ENCODE measurements at regions not wholly inside any gene's neighbourhood (a gene's known extent, or its start where the extent isn't known, plus 50 kb on each side); places are given as distances from the start of the nearest gene placed in this dataset.

DNA sequence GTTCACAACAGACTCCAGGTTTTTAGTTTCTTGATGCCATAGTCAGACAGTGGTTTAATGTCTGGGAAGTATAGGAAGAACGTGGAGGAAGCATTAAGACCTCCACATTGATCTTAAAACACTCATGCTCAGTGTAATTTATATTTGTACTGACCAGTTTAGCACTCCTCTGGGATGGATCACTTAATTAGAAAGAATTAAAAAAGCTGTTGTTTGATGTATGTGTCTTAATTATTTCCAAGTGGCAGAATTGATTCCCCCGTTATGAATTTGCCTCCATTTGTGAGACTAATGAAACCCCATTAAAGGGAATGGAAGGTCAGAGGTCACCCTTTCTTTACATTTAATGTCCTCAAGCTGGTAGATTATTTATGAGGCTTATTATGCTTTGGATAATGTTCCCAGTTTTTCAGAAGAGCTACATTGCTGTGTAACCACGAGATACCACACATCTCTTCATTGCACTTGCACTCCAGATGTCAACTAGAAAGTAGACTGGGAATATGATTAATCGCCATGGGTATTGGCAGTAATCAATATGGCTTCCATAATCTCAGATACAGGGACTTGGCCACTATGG is 270.0 kb upstream of the JAG1 start:
- SMC1A ChIA-PET (ENCODE audit: uncharacterized antibody, unreplicated experiment), result interaction anchor here (1.0 kb wide), 1 partner anchor 255 kb away, joined by 3 read pairs; no protein-coding TSS in a partner anchor
- Histone ChIP-seq H4K20me1 (ENCODE audit: control insufficient read depth, insufficient read depth) (no peaks in the 10 kb centered on the region), H3K4me1 (ENCODE audit: control insufficient read depth, insufficient read depth, low read length) (peaks cover 9% of the 10 kb centered on the region), H2AFZ (ENCODE audit: control insufficient read depth, low read depth, low read length) (no peak overlapping the region), H3K27me3 (replicated peaks in 1 of 2; ENCODE audit: control insufficient read depth in 2 of 2, insufficient read depth in 2 of 2, low read length in 1 of 2) (no peaks in the 10 kb centered on the region), H3K9me3 (replicated peaks; ENCODE audit: control insufficient read depth, insufficient read depth, low read length) (no peaks in the 10 kb centered on the region), H3K9ac (ENCODE audit: control insufficient read depth, insufficient read depth, low read length) (no peak overlapping the region), H3K4me2 (ENCODE audit: control insufficient read depth, insufficient read depth) (no peak overlapping the region), H3K27ac (ENCODE audit: control insufficient read depth, insufficient read depth) (no peak overlapping the region), H3K79me2 (ENCODE audit: control insufficient read depth, insufficient read depth, low read length) (no peaks in the 10 kb centered on the region), H3K36me3 (ENCODE audit: control insufficient read depth in 2 of 2, insufficient read depth in 2 of 2, low read length in 1 of 2) (no peaks in the 10 kb centered on the region), H3K4me3 (no peak overlapping the region)
- POLR2A ChIA-PET, result no interaction called here
- FAIRE-seq (no peak), DNase-seq (ENCODE audit: low read depth, low spot score) (no peak), ATAC-seq (no peak)
- CTCF ChIA-PET, result interaction anchor here (1.5 kb wide), 1 partner anchor 272 kb away, joined by 3 read pairs; no protein-coding TSS in a partner anchor
- TF ChIP-seq RFX5 (IDR thresholded peaks at IDR 0.05; ENCODE audit: low read depth, low read length) (no peak), IRF5 (IDR thresholded peaks at IDR 0.05; ENCODE audit: borderline replicate concordance) (no peak), ZNF622 (IDR thresholded peaks at IDR 0.05) (no peak)
- WGBS (ENCODE audit: insufficient coverage, insufficient replicate concordance, low lambda C conversion rate, missing lambda C conversion rate), result 23% methylated on average over 4 of the region's 4 CpGs
- in situ Hi-C loops (cut with MboI) (no loop called here), intact Hi-C loops (cut with micrococcal nuclease; ENCODE audit: unreplicated experiment) (no loop called here)
- RAD21 ChIA-PET (ENCODE audit: unreplicated experiment), result interaction anchor here (1.0 kb wide), 1 partner anchor 111 kb away, joined by 3 read pairs; no protein-coding TSS in a partner anchor
- BruUV-seq (replicated peaks), result no TSS peak

- H3K9me3 ChIP-seq (replicated peaks; ENCODE audit: control insufficient read depth, insufficient read depth, low read length), result no peaks in the 10 kb centered on the region
- H3K27ac ChIP-seq (ENCODE audit: control insufficient read depth, insufficient read depth), result no peak overlapping the region
- no peak overlapping the region for H2AFZ ChIP-seq (ENCODE audit: control insufficient read depth, low read depth, low read length)
- no peak overlapping the region for H3K4me2 ChIP-seq (ENCODE audit: control insufficient read depth, insufficient read depth)
- ChIA-PET SMC1A (ENCODE audit: uncharacterized antibody, unreplicated experiment) (interaction anchor here (1.1 kb wide), 1 partner anchor 33 kb away, joined by 4 read pairs; no protein-coding TSS in a partner anchor), CTCF (interaction anchor here (0.6 to 1.1 kb wide), 3 partner anchors 9 to 258 kb away, joined by 3 read pairs; no protein-coding TSS in a partner anchor), POLR2A (interaction anchor here (0.6 kb wide), 1 partner anchor 84 kb away, joined by 3 read pairs; no protein-coding TSS in a partner anchor), RAD21 (ENCODE audit: unreplicated experiment) (no interaction called here)
- DNase-seq (ENCODE audit: low read depth, low spot score), result no peak
- 0% methylated on average over 2 of the region's 2 CpGs for WGBS (ENCODE audit: insufficient coverage, insufficient replicate concordance, low lambda C conversion rate, missing lambda C conversion rate)
- FAIRE-seq, result no peak
- no peaks in the 10 kb centered on the region for H3K79me2 ChIP-seq (ENCODE audit: control insufficient read depth, insufficient read depth, low read length)
- H3K27me3 ChIP-seq (replicated peaks in 1 of 2; ENCODE audit: control insufficient read depth in 2 of 2, insufficient read depth in 2 of 2, low read length in 1 of 2), result no peaks in the 10 kb centered on the region
- H4K20me1 ChIP-seq (ENCODE audit: control insufficient read depth, insufficient read depth), result no peaks in the 10 kb centered on the region
- peaks cover 3% of the 10 kb centered on the region for H3K4me1 ChIP-seq (ENCODE audit: control insufficient read depth, insufficient read depth, low read length)
- no peak overlapping the region for H3K4me3 ChIP-seq
- no peak overlapping the region for H3K9ac ChIP-seq (ENCODE audit: control insufficient read depth, insufficient read depth, low read length)
- in situ Hi-C loops (cut with MboI) (no loop called here), intact Hi-C loops (cut with micrococcal nuclease; ENCODE audit: unreplicated experiment) (no loop called here)
- H3K36me3 ChIP-seq (ENCODE audit: control insufficient read depth in 2 of 2, insufficient read depth in 2 of 2, low read length in 1 of 2), result no peaks in the 10 kb centered on the region
- BruUV-seq (replicated peaks), result no TSS peak
- ATAC-seq, result peak; percentile 88
- TF ChIP-seq, protein P1, sequence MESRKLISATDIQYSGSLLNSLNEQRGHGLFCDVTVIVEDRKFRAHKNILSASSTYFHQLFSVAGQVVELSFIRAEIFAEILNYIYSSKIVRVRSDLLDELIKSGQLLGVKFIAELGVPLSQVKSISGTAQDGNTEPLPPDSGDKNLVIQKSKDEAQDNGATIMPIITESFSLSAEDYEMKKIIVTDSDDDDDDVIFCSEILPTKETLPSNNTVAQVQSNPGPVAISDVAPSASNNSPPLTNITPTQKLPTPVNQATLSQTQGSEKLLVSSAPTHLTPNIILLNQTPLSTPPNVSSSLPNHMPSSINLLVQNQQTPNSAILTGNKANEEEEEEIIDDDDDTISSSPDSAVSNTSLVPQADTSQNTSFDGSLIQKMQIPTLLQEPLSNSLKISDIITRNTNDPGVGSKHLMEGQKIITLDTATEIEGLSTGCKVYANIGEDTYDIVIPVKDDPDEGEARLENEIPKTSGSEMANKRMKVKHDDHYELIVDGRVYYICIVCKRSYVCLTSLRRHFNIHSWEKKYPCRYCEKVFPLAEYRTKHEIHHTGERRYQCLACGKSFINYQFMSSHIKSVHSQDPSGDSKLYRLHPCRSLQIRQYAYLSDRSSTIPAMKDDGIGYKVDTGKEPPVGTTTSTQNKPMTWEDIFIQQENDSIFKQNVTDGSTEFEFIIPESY (IDR thresholded peaks at IDR 0.05), result no peak
- TF ChIP-seq NFIC (IDR thresholded peaks at IDR 0.05; ENCODE audit: low read depth, low read length) (no peak), MXI1 (IDR thresholded peaks at IDR 0.05; ENCODE audit: low read depth, low read length) (no peak), NBN (IDR thresholded peaks at IDR 0.05) (no peak), YBX1 (IDR thresholded peaks at IDR 0.05) (no peak), JUNB (IDR thresholded peaks at IDR 0.05) (peak; percentile 49)
- TF ChIP-seq, protein P2, sequence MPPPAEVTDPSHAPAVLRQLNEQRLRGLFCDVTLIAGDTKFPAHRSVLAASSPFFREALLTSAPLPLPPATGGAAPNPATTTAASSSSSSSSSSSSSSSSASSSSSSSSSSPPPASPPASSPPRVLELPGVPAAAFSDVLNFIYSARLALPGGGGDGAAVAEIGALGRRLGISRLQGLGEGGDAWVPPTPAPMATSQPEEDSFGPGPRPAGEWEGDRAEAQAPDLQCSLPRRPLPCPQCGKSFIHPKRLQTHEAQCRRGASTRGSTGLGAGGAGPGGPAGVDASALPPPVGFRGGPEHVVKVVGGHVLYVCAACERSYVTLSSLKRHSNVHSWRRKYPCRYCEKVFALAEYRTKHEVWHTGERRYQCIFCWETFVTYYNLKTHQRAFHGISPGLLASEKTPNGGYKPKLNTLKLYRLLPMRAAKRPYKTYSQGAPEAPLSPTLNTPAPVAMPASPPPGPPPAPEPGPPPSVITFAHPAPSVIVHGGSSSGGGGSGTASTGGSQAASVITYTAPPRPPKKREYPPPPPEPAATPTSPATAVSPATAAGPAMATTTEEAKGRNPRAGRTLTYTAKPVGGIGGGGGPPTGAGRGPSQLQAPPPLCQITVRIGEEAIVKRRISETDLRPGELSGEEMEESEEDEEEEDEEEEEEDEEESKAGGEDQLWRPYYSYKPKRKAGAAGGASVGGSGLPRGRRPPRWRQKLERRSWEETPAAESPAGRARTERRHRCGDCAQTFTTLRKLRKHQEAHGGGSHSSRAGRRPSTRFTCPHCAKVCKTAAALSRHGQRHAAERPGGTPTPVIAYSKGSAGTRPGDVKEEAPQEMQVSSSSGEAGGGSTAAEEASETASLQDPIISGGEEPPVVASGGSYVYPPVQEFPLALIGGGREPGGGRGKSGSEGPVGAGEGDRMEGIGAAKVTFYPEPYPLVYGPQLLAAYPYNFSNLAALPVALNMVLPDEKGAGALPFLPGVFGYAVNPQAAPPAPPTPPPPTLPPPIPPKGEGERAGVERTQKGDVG (CRISPR knock-in tag; IDR thresholded peaks at IDR 0.05), result no peak
These were observed 272.5 kb upstream of the JAG1 start for GRCh38 chr20:10946124-10946880.

Measured in GM12878 (cell line).